B cell (primary cell): ENCODE measurements at regions not wholly inside any gene's neighbourhood (a gene's known extent, or its start where the extent isn't known, plus 50 kb on each side); places are given as distances from the start of the nearest gene placed in this dataset.

ENCODE experiments used
- ATAC-seq: fragments of 200-7000 bp; cut with Tn5 transposase; one replicate; pipeline ENCODE4 v1.10.0; 2021; ENCODE audit warnings: low read depth, mild to moderate bottlenecking, moderate number of reproducible peaks, moderate library complexity
- CTCF ChIA-PET: fragments of 350-600 bp; sonication (Branson Sonifier 250); formaldehyde crosslinking; loops from one replicate; lab custom pipeline; 2021; ENCODE audit warnings: antibody characterized with exemption, inconsistent platforms; lab: Charles Lee
- POLR2A ChIA-PET: fragments of 350-600 bp; sonication (Branson Sonifier 250); formaldehyde crosslinking; loops from one replicate; lab custom pipeline; 2021; ENCODE audit warnings: antibody characterized with exemption; lab: Charles Lee
- DNase-seq: peaks from one replicate; pipeline ENCODE4 v3.0.0; 2013
- H2AFZ ChIP-seq: 2 replicates; pipeline ENCODE4 v1.6.1; 2012; ENCODE audit warnings: mild to moderate bottlenecking, low read depth, low read length; ENCODE audit not compliant: insufficient read depth, poor library complexity, severe bottlenecking
- H3K27ac ChIP-seq, 2 donors: 1 replicate in 1 of 2; 2 replicates in 1 of 2; pipeline ENCODE4 v1.5.1; 2012 to 2013; ENCODE audit warnings: low read length in 2 of 2, mild to moderate bottlenecking in 2 of 2, moderate library complexity in 1 of 2
- H3K27me3 ChIP-seq, 4 experiments: fragments of 200-600 bp in 1 of 4; sonication (generic) in 1 of 4; replicated peaks in 1 of 4; 1 replicate in 2 of 4; 2 replicates in 2 of 4; pipeline versions ENCODE4 v1.6.1 to v1.7.0; 2013 to 2016; ENCODE audit warnings: low read length in 3 of 4, mild to moderate bottlenecking in 2 of 4, mixed read lengths in 1 of 4, moderate library complexity in 1 of 4; ENCODE audit not compliant: insufficient read depth in 4 of 4, control insufficient read depth in 3 of 4; ENCODE audit errors: control extremely low read depth in 1 of 4
- H3K36me3 ChIP-seq, 2 experiments: replicated peaks in 1 of 2; 1 replicate in 1 of 2; 2 replicates in 1 of 2; pipeline versions ENCODE4 v1.6.1 to v1.7.1; 2013; ENCODE audit warnings: low read length in 1 of 2; ENCODE audit not compliant: insufficient read depth in 2 of 2, control insufficient read depth in 1 of 2; ENCODE audit errors: control extremely low read depth in 1 of 2, extremely low read depth in 1 of 2
- H3K4me1 ChIP-seq, 2 donors: fragments of 200-600 bp in 1 of 2; sonication (generic) in 1 of 2; 1 replicate in 1 of 2; 2 replicates in 1 of 2; pipeline versions ENCODE4 v1.5.1 to v1.6.1; 2013 to 2017; ENCODE audit warnings: low read length in 2 of 2; ENCODE audit not compliant: control insufficient read depth in 2 of 2, insufficient read depth in 2 of 2
- H3K4me2 ChIP-seq: replicated peaks from 2 replicates; pipeline ENCODE3; 2012; ENCODE audit warnings: mild to moderate bottlenecking, low read depth, low read length; ENCODE audit not compliant: poor library complexity, severe bottlenecking
- H3K4me3 ChIP-seq, 5 experiments: fragments of 200-600 bp in 1 of 5; sonication (generic) in 1 of 5; 1 replicate in 3 of 5; 2 replicates in 2 of 5; pipeline versions ENCODE4 v1.5.1 to v1.7.0; 2011 to 2016; ENCODE audit warnings: low read length in 4 of 5, mild to moderate bottlenecking in 4 of 5, low read depth in 2 of 5, control low read depth in 1 of 5, moderate library complexity in 1 of 5; ENCODE audit not compliant: insufficient read depth in 1 of 5; ENCODE audit errors: control extremely low read depth in 1 of 5, extremely low read depth in 1 of 5
- H3K79me2 ChIP-seq: fragments of 200-600 bp; sonication (generic); one replicate; pipeline ENCODE4 v1.6.0; 2016; ENCODE audit warnings: low read length; ENCODE audit not compliant: control insufficient read depth, insufficient read depth
- H3K9ac ChIP-seq: fragments of 200-600 bp; sonication (generic); 2 replicates; pipeline ENCODE4 v1.6.1; 2017; ENCODE audit warnings: mild to moderate bottlenecking, low read length, moderate library complexity
- H3K9me3 ChIP-seq, 3 donors: one replicate each; pipeline versions ENCODE4 v1.6.1 to v1.7.1; 2013; ENCODE audit warnings: low read length in 2 of 3; ENCODE audit not compliant: control insufficient read depth in 2 of 3, insufficient read depth in 1 of 3; ENCODE audit errors: control extremely low read depth in 1 of 3
- H4K20me1 ChIP-seq: 2 replicates; pipeline ENCODE4 v1.6.0; 2012; ENCODE audit warnings: mild to moderate bottlenecking, low read length; ENCODE audit not compliant: insufficient read depth, control insufficient read depth, poor library complexity, severe bottlenecking
- H3K27ac Mint-ChIP-seq: one replicate; pipeline ENCODE4 v1.8.0; 2021; ENCODE audit warnings: mixed read lengths
- H3K27me3 Mint-ChIP-seq: one replicate; pipeline ENCODE4 v1.8.0; 2021; ENCODE audit warnings: mixed read lengths
- H3K4me1 Mint-ChIP-seq: one replicate; pipeline ENCODE4 v1.8.0; 2021; ENCODE audit warnings: mixed read lengths
- H3K4me3 Mint-ChIP-seq: one replicate; pipeline ENCODE4 v1.8.0; 2021; ENCODE audit warnings: mixed read lengths
- H3K9me3 Mint-ChIP-seq: one replicate; pipeline ENCODE4 v1.8.0; 2022; ENCODE audit warnings: mixed read lengths; ENCODE audit not compliant: insufficient read depth
- CTCF ChIP-seq: fragments of 200-600 bp; IDR thresholded peaks from one replicate; pipeline ENCODE4 v1.8.0; 2022; ENCODE audit warnings: antibody characterized with exemption, mild to moderate bottlenecking
- EZH2 ChIP-seq: IDR thresholded peaks from 2 replicates; pipeline ENCODE4 v1.6.1; 2012; ENCODE audit warnings: borderline replicate concordance, low read depth, mild to moderate bottlenecking, moderate library complexity, low read length; ENCODE audit not compliant: insufficient read depth, poor library complexity, severe bottlenecking
- WGBS: methylation state at CpG from one replicate; pipeline ENCODE4 v1.1.5; 2013; ENCODE audit warnings: missing lambda C conversion rate; ENCODE audit not compliant: insufficient coverage; 5-methylcytosine and 5-hydroxymethylcytosine counted together
- intact Hi-C: fragments of 100-400 bp; cut with micrococcal nuclease; formaldehyde crosslinking; loops from one replicate; pipeline ENCODE4 v1.10.0; 2022

GRCh38 chr7:38066391-38066790 is 111.7 kb upstream of the STARD3NL start:
- CTCF ChIA-PET: no interaction called here
- no peak overlapping the region for H3K27ac Mint-ChIP-seq

GRCh38 chr7:38068461-38068860 is 109.6 kb upstream of the STARD3NL start:
- no peak for DNase-seq
- intact Hi-C loops: no loop called here
- POLR2A ChIA-PET: no interaction called here
- no peak overlapping the region for H3K9ac ChIP-seq
- no peak overlapping the region for H3K4me3 ChIP-seq
- Mint-ChIP-seq H3K4me1 (no peaks in the 10 kb centered on the region), H3K27me3 (peaks cover 7% of the 10 kb centered on the region), H3K4me3 (no peak overlapping the region), H3K9me3 (no peaks in the 10 kb centered on the region), H3K27ac (no peak overlapping the region)
- WGBS: no CpG with 5 or more reads among the region's 2 CpGs
- no peaks in the 10 kb centered on the region for H3K36me3 ChIP-seq
- ATAC-seq: no peak
- no peak overlapping the region for H3K27ac ChIP-seq
- H3K4me2 ChIP-seq: no peak overlapping the region
- no peaks in the 10 kb centered on the region for H4K20me1 ChIP-seq
- no peak overlapping the region for H2AFZ ChIP-seq
- TF ChIP-seq CTCF (no peak), EZH2 (no peak)
- no peaks in the 10 kb centered on the region for H3K27me3 ChIP-seq
- H3K9me3 ChIP-seq: no peaks in the 10 kb centered on the region
- CTCF ChIA-PET: no interaction called here
- no peaks in the 10 kb centered on the region for H3K79me2 ChIP-seq
- no peaks in the 10 kb centered on the region for H3K4me1 ChIP-seq

More at GRCh38 chr7:38066391-38066790, 111.7 kb upstream of the STARD3NL start:
- Histone ChIP-seq H3K4me2 (no peak overlapping the region), H3K79me2 (no peaks in the 10 kb centered on the region), H3K36me3 (no peaks in the 10 kb centered on the region), H2AFZ (no peak overlapping the region), H3K27ac (no peak overlapping the region), H3K4me3 (no peak overlapping the region), H3K9ac (no peak overlapping the region), H3K9me3 (no peaks in the 10 kb centered on the region), H3K4me1 (no peaks in the 10 kb centered on the region), H4K20me1 (no peaks in the 10 kb centered on the region), H3K27me3 (no peaks in the 10 kb centered on the region)
- H3K9me3 Mint-ChIP-seq: no peaks in the 10 kb centered on the region
- no peak for TF ChIP-seq CTCF
- no peak for TF ChIP-seq EZH2
- no peak for DNase-seq
- ATAC-seq: no peak
- intact Hi-C loops: no loop called here
- no peak overlapping the region for H3K4me3 Mint-ChIP-seq
- no peaks in the 10 kb centered on the region for H3K4me1 Mint-ChIP-seq
- H3K27me3 Mint-ChIP-seq: peaks cover 9% of the 10 kb centered on the region
- WGBS: 80% methylated on average over 1 of the region's 5 CpGs
- POLR2A ChIA-PET: no interaction called here
